ENCODE measurements at regions not wholly inside any gene's neighbourhood (a gene's known extent, or its start where the extent isn't known, plus 50 kb on each side); places are given as distances from the start of the nearest gene placed in this dataset.

DNA sequence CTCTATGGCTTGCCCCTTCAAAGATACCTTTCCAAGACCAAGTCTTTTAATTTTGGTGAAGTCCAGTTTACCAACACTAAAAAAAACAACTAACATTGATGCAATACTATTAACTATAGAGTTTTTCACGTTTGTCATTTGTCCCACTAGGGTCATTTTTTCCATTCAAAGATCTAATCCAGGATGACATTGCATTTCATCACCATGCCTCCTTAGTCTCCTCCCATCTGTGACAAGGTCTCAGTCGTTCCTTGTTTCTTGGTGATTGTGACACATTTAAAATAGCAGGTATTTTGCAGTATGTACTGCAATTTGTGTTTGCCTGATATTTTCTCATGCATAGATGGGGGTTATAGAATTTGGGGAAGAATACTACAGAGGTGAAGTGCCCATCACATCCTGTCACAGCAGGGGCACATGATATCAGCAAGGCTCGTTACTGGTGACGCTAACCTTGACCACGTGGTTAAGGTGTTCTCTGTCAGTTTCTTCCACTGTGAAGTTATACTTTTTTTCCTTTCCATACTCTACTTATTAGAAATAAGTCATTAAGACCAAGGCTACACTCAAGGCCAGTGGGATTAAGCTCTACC is 799.2 kb upstream of the RAB6C start:
- Mint-ChIP-seq H3K27me3 (ENCODE audit: low read depth in 3 of 3) (no peaks in the 10 kb centered on the region), H3K36me3 (no peaks in the 10 kb centered on the region), H3K4me1 (no peaks in the 10 kb centered on the region), H3K9me3 (peaks cover 0 to 11% (median 2%) of the 10 kb centered on the region in 6 donors), H3K4me3 (no peak overlapping the region), H3K27ac (no peak overlapping the region)
- no peak for DNase-seq

DNA sequence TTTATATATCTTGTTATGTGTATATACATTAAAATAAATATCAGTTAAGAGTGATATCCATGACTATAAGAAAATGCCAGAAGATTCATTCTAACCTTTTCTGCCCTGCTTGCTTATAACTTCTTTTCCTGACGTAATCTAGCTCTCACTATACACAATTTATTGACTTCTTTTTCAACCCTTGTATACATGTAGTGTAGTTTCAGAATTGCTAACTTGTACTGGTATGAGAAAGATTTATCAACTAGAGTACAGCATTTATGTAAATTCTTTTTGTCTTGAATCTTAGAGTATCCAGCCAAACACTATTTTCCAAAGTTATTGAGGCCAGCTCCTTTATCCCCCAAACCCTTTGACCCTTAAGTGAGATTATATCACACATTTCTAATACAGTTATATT is 798.0 kb upstream of the RAB6C start:
- H3K27me3 Mint-ChIP-seq (ENCODE audit: low read depth in 3 of 3): no peaks in the 10 kb centered on the region

DNA sequence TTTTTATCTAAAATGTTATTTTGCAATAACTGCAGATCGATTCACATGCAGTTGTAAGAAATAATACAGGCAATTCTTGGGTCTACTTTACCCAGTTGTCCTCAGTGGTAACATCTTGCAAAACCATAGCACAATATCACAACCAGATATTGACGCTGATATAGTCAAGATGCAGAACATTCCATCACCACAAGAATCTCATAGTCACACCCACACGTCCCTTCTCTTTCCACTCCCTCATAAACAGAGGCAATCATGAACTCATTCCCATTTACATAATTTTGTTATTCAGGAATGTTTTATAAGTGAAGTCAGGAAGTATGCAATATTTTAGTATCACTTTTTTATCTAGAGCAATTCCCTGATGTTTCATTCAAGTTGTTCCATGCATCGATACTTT is 797.5 kb upstream of the RAB6C start:
- Mint-ChIP-seq H3K4me1 (no peaks in the 10 kb centered on the region), H3K27ac (no peak overlapping the region), H3K9me3 (peaks cover 0 to 5% (median under 1%) of the 10 kb centered on the region in 6 donors), H3K36me3 (no peaks in the 10 kb centered on the region), H3K27me3 (ENCODE audit: low read depth in 3 of 3) (peaks cover 0 to 3% (median 0%) of the 10 kb centered on the region in 3 donors), H3K4me3 (no peak overlapping the region)
- no peak for DNase-seq

More for the DNA sequence above, 798.0 kb upstream of the RAB6C start:
- no peaks in the 10 kb centered on the region for H3K4me1 Mint-ChIP-seq
- H3K27ac Mint-ChIP-seq: no peak overlapping the region
- peaks cover 0 to 9% (median under 1%) of the 10 kb centered on the region in 6 donors for H3K9me3 Mint-ChIP-seq
- no peak for DNase-seq
- no peaks in the 10 kb centered on the region for H3K36me3 Mint-ChIP-seq
- H3K4me3 Mint-ChIP-seq: no peak overlapping the region

DNA sequence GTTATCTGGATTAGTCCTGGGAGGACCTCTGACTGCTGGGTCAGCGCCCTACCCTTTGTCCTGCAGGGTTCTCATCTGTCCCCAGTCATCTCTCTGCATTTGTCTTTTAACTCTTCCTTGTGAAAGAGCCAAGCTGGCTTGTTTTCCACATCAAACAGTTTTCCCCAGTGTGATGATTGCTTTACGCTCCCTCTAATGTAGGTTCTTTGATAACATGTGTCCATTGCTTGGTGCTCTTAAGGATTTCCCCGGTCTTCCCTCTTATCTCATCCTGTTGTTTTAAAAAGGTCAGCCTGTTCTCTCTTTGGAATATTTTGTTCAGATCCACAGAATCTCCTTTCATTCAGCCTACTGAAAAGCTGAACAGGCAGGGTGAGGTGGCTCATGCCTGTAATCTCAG is 792.1 kb upstream of the RAB6C start:
- H3K27ac Mint-ChIP-seq: no peak overlapping the region
- DNase-seq: no peak
- H3K4me1 Mint-ChIP-seq: no peaks in the 10 kb centered on the region
- no peak overlapping the region for H3K4me3 Mint-ChIP-seq
- H3K36me3 Mint-ChIP-seq: no peaks in the 10 kb centered on the region
- peaks cover 0 to 4% (median under 1%) of the 10 kb centered on the region in 6 donors for H3K9me3 Mint-ChIP-seq
- peaks cover 0 to 5% (median 0%) of the 10 kb centered on the region in 3 donors for H3K27me3 Mint-ChIP-seq (ENCODE audit: low read depth in 3 of 3)

DNA sequence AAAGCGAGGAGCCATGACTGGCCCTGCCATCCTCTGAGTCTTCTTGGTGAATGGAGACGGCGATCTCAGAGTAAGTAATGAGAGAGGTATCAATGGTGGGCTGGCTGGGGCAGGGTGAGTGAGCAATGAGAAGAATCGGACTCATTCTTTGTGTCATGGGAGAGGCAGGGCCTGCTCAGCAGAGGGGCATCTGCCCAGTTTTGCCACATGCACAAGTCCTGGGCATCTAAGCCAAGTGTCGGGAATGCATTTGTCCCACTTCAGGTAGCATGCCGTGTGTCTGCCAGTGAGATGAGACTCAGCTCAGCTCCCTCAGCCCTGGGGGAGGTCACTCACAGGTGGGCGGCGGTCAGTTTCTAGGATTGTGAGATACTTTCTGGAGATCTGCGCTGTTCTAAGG is 791.0 kb upstream of the RAB6C start:
- Mint-ChIP-seq H3K4me1 (no peaks in the 10 kb centered on the region), H3K27ac (no peak overlapping the region), H3K27me3 (ENCODE audit: low read depth in 3 of 3) (peaks cover 0 to 5% (median 0%) of the 10 kb centered on the region in 3 donors), H3K4me3 (no peak overlapping the region), H3K9me3 (peaks cover 0 to 4% (median under 1%) of the 10 kb centered on the region in 6 donors), H3K36me3 (no peaks in the 10 kb centered on the region)
- DNase-seq: no peak

DNA sequence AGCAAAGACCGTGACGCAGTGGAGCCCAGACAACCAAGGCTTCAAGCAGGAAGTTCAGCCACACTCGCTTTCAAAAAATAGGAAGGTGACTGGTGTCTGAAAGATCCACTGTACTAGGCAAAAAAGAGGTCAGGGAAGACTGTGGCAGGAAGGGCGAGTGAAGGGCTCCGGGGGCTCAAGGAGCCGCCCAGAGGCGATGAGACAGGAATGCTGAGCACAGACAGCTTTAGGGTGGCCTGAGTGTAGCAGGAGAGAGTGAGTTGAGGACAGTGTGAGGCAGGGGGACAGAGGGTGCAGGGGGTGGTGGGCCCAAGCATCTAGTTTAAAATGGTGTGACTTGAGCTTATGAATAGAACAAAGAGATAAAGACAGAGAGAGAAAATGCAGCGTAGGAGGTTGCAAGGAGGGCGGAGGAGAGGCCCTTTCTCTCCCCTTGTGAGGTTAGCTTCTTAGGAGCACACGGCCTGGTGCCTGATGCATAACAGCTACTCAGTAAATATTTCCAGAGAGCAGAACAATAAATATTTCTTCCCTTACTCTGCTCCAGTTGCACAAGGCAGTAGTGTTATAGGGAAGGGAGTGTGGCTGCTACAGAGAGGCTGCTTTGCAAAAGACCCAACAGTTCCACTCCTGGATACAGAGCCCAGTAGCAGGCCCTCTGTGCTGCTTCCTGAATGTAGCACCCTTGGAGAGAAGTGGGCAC is 789.7 kb upstream of the RAB6C start:
- Mint-ChIP-seq H3K4me1 (no peaks in the 10 kb centered on the region), H3K36me3 (no peaks in the 10 kb centered on the region), H3K9me3 (peaks cover 0 to 4% (median under 1%) of the 10 kb centered on the region in 6 donors), H3K27ac (no peak overlapping the region), H3K4me3 (no peak overlapping the region), H3K27me3 (ENCODE audit: low read depth in 3 of 3) (peaks cover 0 to 5% (median 0%) of the 10 kb centered on the region in 3 donors)
- DNase-seq: no peak

DNA sequence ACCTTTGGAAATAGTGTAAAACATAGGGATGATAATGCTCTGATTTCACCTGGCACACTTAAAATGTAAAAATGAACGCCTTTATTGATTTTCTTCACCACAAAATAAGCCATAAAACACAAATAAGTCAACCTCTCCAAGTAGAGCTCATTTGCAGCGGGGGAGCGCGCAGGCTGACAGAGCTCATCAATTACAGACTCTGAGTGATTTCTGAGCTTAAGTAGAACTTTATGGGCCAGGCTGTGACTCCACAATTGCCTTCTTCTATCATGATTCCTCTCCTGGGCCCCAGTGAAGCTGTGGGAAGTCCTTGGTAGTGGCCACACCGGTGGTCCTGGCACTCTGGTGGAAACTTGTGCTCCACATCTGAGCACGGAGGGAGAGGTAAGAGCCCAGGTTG is 789.0 kb upstream of the RAB6C start:
- Mint-ChIP-seq H3K36me3 (no peaks in the 10 kb centered on the region), H3K27ac (no peak overlapping the region), H3K9me3 (peaks cover 0 to 4% (median under 1%) of the 10 kb centered on the region in 6 donors), H3K27me3 (ENCODE audit: low read depth in 3 of 3) (peaks cover 0 to 5% (median 0%) of the 10 kb centered on the region in 3 donors), H3K4me1 (no peaks in the 10 kb centered on the region), H3K4me3 (no peak overlapping the region)
- no peak for DNase-seq

DNA sequence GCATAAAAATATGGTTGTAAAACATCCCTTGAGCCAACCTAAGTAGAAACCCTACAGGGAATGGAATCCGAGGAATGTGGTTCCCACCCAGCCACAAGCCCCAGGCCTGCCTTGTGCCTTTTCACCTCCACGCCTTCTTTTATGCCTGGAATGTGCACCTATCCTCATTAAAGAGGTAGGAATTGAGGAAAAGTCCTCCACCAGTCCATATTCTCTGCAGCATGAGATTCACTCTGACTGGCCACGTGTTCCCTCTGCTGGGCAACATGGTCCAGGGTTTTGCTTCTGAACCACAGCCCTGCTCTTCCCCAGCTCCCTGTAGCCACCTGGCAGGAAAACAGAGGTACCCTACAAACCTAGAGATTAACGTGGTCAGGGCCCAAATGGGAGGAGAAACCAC is 787.9 kb upstream of the RAB6C start:
- Mint-ChIP-seq H3K36me3 (no peaks in the 10 kb centered on the region), H3K9me3 (peaks cover 0 to 4% (median under 1%) of the 10 kb centered on the region in 6 donors), H3K4me1 (no peaks in the 10 kb centered on the region), H3K4me3 (no peak overlapping the region), H3K27me3 (ENCODE audit: low read depth in 3 of 3) (peaks cover 0 to 5% (median 0%) of the 10 kb centered on the region in 3 donors), H3K27ac (no peak overlapping the region)
- DNase-seq: no peak

DNA sequence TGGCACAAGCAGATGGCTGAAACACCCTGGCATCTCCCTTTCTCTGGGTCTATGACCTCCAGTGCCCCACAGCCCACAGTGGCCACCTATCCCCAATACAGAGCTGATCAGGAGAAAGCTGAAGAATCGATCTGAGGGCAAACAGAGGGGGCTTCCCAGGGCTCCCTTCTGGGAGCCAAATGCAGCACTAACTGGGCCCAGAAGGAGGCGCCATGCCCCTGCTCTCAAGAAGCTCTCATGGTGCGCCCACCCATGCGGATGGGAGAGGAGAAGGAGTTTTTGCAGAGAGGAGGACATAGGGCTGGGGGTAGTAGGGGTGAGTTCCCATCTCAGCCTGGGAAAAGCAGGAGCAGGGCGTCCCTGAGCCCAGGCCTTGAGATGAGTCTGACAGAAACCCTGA is 787.3 kb upstream of the RAB6C start:
- H3K36me3 Mint-ChIP-seq: no peaks in the 10 kb centered on the region
- peaks cover 0 to 2% (median 0%) of the 10 kb centered on the region in 3 donors for H3K27me3 Mint-ChIP-seq (ENCODE audit: low read depth in 3 of 3)
- no peak overlapping the region for H3K27ac Mint-ChIP-seq
- H3K4me3 Mint-ChIP-seq: no peak overlapping the region
- no peaks in the 10 kb centered on the region for H3K4me1 Mint-ChIP-seq
- H3K9me3 Mint-ChIP-seq: peaks cover 0 to 4% (median under 1%) of the 10 kb centered on the region in 6 donors
- no peak for DNase-seq

DNA sequence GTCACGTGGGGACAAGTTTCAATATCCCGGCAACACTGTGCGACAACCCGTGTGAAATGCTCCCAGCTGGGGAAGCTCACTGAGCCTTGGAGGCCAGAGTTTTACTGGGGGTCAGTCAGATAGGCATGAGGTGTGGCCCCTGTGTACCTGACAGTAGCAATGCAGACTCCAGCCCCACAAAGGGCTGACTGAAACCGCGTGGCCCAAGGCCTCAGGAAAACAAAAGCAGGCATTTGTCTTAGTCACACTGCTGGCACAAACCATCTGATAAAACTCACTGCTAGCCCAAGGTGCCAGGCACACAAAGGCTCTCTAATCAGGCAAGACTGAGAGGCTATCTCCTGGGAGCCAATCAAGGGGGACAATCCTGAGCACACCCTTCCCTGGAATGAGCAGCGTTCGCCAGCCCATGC is 786.6 kb upstream of the RAB6C start:
- no peaks in the 10 kb centered on the region for H3K36me3 Mint-ChIP-seq
- no peak overlapping the region for H3K4me3 Mint-ChIP-seq
- no peaks in the 10 kb centered on the region for H3K4me1 Mint-ChIP-seq
- no peak overlapping the region for H3K27ac Mint-ChIP-seq
- no peak for DNase-seq
- H3K27me3 Mint-ChIP-seq (ENCODE audit: low read depth in 3 of 3): peaks cover 0 to 2% (median 0%) of the 10 kb centered on the region in 3 donors
- H3K9me3 Mint-ChIP-seq: peaks cover 0 to 2% (median 0%) of the 10 kb centered on the region in 6 donors

DNA sequence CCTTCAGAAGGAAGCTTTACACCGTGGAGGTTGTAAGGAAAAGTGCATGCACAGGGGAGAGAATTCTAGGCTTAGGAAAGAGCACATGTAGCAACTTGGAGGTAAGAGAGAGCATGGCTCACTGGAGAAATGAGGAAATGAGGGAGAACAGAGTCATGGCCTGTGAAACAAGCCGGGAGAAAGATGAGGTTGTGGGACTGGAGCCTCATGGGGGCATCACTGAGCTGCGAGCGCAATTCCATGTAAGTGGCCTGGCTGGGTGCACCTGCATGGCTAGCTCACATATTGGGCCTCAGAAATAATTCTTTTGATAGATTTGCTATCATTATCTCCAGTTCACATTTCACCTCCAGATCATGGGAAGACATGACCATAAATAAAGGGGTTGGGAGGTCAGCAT is 785.5 kb upstream of the RAB6C start:
- Mint-ChIP-seq H3K9me3 (peaks cover 0 to 1% (median 0%) of the 10 kb centered on the region in 6 donors), H3K4me3 (no peak overlapping the region), H3K27ac (no peak overlapping the region), H3K36me3 (no peaks in the 10 kb centered on the region), H3K27me3 (ENCODE audit: low read depth in 3 of 3) (peaks cover 0 to 1% (median 0%) of the 10 kb centered on the region in 3 donors), H3K4me1 (no peaks in the 10 kb centered on the region)
- no peak for DNase-seq

DNA sequence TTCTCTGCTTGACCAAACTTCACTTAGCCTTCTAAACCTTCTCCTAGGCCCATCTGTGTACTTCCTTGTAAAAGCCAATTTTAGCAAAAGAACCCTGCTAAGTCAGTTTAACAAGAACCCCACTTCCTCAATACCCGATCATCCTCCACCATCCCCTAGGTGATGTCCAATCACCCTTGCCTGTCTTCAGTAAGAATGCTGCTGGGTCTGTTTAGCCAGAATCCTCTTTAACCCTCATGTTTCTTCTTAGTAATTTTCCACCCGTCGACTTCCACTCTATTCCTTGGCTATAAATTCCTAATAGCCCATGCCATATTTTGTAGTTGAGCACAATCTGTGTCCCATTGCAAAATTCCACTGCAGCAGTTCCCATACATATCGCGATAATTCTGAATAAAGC is 780.0 kb upstream of the RAB6C start:
- no peaks in the 10 kb centered on the region for H3K36me3 Mint-ChIP-seq
- H3K27ac Mint-ChIP-seq: no peak overlapping the region
- no peaks in the 10 kb centered on the region for H3K27me3 Mint-ChIP-seq (ENCODE audit: low read depth in 3 of 3)
- H3K4me3 Mint-ChIP-seq: no peak overlapping the region
- H3K4me1 Mint-ChIP-seq: no peaks in the 10 kb centered on the region
- DNase-seq: no peak
- H3K9me3 Mint-ChIP-seq: peaks cover 0 to 3% (median 0%) of the 10 kb centered on the region in 6 donors

DNA sequence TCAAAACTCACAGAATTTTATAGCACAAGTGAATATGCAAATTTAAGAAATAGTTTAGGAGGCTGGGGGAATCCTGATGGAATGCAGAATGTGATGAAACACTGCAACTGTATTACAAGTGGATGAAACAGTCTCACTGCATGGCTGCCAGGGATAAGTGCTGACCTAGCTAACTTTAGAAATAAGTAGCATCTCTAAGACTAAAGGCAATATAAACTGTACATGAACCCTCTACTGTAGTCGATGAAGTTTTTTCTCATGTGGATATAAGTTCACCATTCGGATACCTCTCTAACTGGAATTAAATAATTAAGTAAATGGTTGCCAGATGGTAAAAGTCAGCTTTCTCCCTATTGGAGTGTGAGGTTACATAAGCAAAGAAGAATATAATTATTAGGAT is 777.8 kb upstream of the RAB6C start:
- Mint-ChIP-seq H3K36me3 (no peaks in the 10 kb centered on the region), H3K27ac (no peak overlapping the region), H3K27me3 (ENCODE audit: low read depth in 3 of 3) (peaks cover 0 to 3% (median 2%) of the 10 kb centered on the region in 3 donors), H3K9me3 (peaks cover 0 to 8% (median 0%) of the 10 kb centered on the region in 6 donors), H3K4me1 (no peaks in the 10 kb centered on the region), H3K4me3 (no peak overlapping the region)
- DNase-seq: no peak

DNA sequence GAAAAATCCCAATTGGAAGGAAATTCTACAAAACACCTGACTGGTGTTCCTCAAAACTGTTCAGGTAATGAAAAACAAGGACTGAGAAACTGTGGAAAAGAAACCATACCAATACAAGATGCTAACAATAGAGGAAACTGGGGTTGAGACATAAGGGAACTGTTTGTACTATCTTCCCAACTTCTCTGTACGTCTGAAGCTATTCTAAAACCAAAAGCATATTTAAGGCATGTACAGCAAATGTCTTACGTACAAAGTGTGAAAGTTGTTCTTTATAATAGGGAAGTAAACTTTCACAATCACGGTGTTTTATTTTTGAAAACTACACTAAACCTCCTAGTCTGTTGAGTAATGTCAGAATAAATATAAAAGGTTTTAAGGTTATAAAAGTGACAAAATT is 776.1 kb upstream of the RAB6C start:
- Mint-ChIP-seq H3K4me1 (no peaks in the 10 kb centered on the region), H3K36me3 (no peaks in the 10 kb centered on the region), H3K4me3 (no peak overlapping the region), H3K27ac (no peak overlapping the region), H3K27me3 (ENCODE audit: low read depth in 3 of 3) (peaks cover 0 to 3% (median 2%) of the 10 kb centered on the region in 3 donors), H3K9me3 (peaks cover 0 to 13% (median 0%) of the 10 kb centered on the region in 6 donors)
- no peak for DNase-seq
